GM18870 (cell line): ENCODE measurements at regions not wholly inside any gene's neighbourhood (a gene's known extent, or its start where the extent isn't known, plus 50 kb on each side); places are given as distances from the start of the nearest gene placed in this dataset.
A peak's percentile ranks its signal among the peaks of the same experiment; 100 is the strongest.
"Not testable (repeated sequence)": the region's sequence is repeated elsewhere in the genome, so short reads cannot be mapped to it uniquely, and the experiment has no call there.

Experiments used
- ATAC-seq: cut with Tn5 transposase; IDR thresholded peaks from one replicate; pipeline ENCODE4 v1.9.1; 2021; ENCODE audit warnings: moderate library complexity; ENCODE audit not compliant: unreplicated experiment

GRCh38 chr21:35202431-35202830 lies 153.3 kb upstream of the RUNX1 start:
- ATAC-seq, result no peak

GRCh38 chr21:35201799-35202198 lies 152.7 kb upstream of the RUNX1 start:
- ATAC-seq, result no peak

DNA sequence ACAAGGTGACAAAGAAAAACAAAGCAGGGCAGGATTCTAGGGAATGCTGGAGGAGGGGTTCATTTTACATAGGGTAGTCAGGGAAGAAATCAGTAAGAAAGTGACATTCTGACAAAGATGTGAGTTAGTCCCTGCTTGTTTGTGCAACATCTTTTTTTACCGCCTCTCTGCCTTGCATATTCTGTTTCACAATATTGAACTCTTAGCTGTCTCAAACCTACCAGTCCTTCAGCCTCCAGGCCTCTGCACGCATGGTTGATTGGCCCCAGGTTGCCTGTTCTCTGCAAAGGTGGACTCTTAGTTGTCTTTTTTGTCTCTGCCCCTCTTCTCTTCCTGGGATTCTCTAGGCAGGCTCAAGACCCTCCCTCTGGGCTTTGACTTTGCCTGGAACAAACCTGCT lies 152.2 kb upstream of the RUNX1 start:
- no peak for ATAC-seq

DNA sequence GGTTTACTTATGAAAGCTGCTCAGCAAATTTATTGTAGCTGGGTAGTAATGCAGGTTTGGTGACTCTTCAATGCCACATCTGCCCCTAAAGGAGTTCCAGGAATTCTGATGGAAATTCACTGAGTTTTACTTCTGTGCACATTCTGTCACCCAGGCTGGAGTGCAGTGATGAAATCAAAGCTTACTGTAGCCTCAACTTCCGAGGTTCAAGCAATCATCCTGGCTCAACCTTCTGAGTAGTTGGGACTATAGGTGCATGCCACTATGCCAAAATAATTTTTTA lies 150.6 kb upstream of the RUNX1 start:
- ATAC-seq, result no peak

DNA sequence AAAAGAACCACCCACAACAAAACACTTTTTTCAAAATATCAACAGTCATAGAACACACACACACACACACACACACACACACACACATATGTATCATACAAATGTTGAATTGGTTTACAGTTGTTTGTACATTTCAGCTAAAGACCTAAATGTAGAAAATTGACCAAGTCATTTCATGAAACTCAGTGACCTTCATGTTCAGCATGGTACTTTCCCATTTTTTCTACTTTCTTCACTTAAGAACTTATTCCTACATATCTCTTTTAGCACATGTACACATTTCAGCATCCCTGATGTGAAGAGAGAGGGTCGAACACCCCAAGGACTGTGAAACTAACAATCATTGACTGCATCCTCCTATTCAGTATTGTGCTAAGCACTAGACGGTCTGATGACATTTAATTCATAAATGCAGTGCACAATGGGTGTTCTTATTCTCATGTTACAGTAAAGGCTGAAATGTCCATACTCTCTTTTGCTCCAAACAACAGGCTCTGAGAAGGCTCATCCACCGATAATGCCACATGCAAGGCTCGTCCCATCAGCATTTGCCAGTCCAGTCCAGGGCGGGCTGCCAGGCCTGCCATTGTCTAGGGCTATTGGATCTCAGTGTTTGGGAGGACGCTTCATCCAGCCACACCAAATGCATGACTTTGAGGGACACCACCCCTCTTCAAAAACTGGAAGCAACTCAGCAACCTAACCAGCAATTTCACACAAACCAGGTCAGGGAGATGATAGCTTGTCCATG lies 150.1 kb upstream of the RUNX1 start:
- ATAC-seq, result no peak

DNA sequence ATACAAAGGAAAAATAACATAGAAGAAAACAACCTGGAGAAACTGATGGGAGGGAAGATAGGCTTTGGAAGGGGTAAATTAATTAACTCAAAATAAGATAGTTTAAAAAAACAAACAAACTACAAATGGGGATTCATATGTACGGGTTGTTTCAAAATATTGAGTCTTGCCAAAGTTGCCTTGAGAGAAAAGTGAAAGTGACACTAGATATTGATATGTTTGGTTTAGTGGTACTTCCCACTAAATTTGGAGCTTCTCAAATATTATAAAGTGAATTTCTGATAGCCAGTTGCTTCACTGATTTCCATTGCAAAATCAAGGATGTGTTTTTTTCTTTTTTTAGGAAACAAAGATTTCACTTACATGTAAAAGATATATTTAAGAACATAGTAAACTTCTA lies 149.5 kb upstream of the RUNX1 start:
- no peak for ATAC-seq

- no peak for ATAC-seq
These were observed 148.9 kb upstream of the RUNX1 start for GRCh38 chr21:35197992-35198431.

GRCh38 chr21:35197191-35197590 lies 148.1 kb upstream of the RUNX1 start:
- ATAC-seq, result no peak

- no peak for ATAC-seq
These were observed 147.0 kb upstream of the RUNX1 start for GRCh38 chr21:35196128-35196527.

DNA sequence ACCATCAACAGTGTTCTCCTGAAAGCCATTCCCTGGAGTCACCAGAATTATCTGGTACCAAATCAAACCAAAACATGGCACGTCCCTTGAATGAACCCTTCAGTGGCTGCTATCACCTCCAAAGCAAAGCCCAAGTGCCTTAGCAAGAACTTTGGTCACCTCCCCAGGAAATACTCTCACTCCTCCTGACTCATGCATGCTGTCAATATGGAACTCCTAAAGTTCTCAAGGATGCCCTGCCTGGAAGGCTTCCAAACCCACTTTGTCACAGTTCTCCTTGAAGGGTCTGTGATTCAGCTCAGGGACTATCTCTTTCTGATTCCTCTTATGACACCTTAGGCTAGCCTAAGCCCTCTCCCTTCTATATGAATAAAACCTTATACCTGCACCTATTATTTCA lies 146.1 kb upstream of the RUNX1 start:
- no peak for ATAC-seq

GRCh38 chr21:35191754-35192153 lies 142.7 kb upstream of the RUNX1 start:
- no peak for ATAC-seq

- no peak for ATAC-seq
These were observed 142.0 kb upstream of the RUNX1 start for GRCh38 chr21:35191128-35191527.

- ATAC-seq, result no peak
These were observed 141.1 kb upstream of the RUNX1 start for GRCh38 chr21:35190201-35190701.

- peak; percentile 90 for ATAC-seq
These were observed 140.2 kb upstream of the RUNX1 start for GRCh38 chr21:35189077-35189863.

- ATAC-seq, result not testable (repeated sequence)
These were observed 134.3 kb upstream of the RUNX1 start for GRCh38 chr21:35183389-35183788.

DNA sequence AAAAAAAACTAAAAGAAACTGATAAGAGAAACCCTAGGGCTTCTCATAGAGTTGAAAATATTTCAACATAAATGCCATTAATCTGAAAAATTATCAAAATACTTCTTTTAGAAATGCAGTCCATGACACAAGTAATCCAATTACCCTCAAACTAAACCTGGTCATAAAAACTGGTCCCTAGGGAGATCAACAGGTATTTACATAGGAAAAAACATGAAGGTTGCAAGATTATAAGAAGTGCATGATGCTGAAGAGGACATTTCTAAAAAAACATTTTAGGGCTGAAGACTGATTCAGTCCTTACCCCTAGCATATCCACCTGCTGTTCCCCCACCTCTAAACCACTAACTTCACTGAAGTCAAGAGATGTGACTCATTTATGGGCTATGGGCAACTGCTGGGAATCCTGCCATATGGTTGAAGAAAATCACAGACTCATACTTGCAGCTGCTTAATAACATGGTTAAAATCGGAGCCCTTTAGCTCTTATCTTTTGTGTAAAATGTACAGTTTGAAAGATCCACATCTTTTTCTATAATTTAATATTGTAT lies 131.0 kb upstream of the RUNX1 start:
- no peak for ATAC-seq

DNA sequence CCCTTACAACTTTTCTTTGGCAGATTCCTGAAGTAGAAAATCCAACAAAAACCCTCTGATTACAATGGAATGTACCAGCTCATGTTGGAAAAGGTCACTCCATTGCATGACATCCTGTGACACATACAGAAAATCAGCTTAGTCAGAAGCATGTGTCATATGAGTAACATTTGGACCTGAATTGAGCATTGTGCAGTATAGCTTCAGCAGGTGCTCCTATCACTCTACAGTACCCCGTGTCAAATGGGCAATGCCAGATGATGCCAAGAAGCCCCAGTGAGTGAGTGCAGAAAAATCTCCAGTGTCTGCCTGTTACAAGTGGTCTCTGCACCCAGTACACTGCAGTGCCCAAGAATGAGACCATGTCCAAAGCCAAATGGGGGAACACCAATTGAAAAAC lies 129.7 kb upstream of the RUNX1 start:
- no peak for ATAC-seq

GRCh38 chr21:35178098-35178497 lies 129.0 kb upstream of the RUNX1 start:
- ATAC-seq, result no peak

DNA sequence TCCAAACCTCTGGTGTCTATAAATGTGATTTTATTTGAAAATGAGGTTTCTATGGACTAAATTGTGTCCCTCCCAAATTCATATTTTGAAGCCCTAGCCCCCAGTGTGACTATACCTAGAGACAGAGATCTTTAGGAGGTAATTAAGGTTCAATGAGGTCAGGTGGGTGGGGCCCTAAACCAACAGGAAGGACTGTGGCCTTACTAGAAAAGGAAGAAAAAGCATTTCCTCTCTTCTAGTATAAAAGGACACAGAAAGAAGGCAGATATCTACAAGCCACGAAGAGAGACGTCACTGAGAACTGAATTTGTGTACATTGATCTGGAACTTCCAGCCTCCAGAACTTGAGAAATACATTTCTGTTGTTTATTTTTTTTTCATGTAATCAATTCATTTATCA lies 123.1 kb upstream of the RUNX1 start:
- ATAC-seq, result no peak

DNA sequence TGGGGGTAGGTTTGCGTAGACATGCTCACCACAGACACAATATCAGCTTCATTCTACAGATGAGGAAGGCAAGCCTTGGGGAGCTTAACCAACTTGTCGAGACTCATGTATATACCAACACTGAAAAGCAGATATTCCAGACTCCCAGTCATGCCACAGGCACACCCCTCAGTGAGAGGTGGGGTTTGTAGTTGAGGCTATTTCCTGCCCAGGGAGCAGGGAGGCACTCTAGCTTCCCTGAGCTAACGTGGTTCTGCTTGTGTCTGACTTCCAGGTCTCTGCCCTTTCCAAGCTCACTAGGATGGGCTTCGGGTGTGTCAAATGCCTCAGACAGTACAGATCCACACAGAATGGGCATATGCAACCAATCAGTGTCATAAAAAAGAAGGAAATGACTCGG lies 122.3 kb upstream of the RUNX1 start:
- ATAC-seq, result no peak

DNA sequence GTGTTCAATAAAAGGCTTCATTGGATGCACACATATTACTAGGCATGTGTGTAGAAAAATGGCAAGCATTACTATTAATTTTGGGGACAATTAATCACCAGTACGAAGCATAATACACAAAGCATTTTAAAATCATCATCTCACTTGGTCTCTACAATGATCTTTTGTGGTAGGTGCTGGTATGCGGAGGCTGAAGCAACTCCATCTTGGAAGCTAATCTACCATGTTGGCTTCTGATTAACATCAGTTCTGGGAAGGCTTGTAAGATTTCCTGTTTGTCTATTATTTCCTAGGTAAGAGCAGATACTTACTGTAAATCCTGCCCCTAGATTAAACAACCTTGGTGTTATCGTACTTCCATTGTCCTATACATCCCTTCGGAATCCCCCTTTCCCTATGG lies 121.7 kb upstream of the RUNX1 start:
- ATAC-seq, result no peak

- ATAC-seq, result no peak
These were observed 121.1 kb upstream of the RUNX1 start for GRCh38 chr21:35170244-35170643.
